ENCODE measurements at regions not wholly inside any gene's neighbourhood (a gene's known extent, or its start where the extent isn't known, plus 50 kb on each side); places are given as distances from the start of the nearest gene placed in this dataset.

GRCh38 chr21:27569091-27569490 is 602.2 kb upstream of the ADAMTS5 start:
- Histone ChIP-seq H3K36me3 (no peaks in the 10 kb centered on the region), H3K4me3 (no peak overlapping the region), H3K27ac (no peak overlapping the region), H3K9me3 (no peaks in the 10 kb centered on the region), H3K27me3 (no peaks in the 10 kb centered on the region), H3K4me1 (peaks cover 17% of the 10 kb centered on the region)
- DNase-seq (ENCODE audit: low spot score in 2 of 2): no peak
- 94% methylated on average over 2 of the region's 2 CpGs for WGBS
- no peak for TF ChIP-seq POLR2AphosphoS5 (IDR thresholded peaks at IDR 0.05)
- no peak for TF ChIP-seq EP300 (IDR thresholded peaks at IDR 0.05)

- H3K4me1 ChIP-seq: peaks cover 17% of the 10 kb centered on the region
- TF ChIP-seq CTCF (IDR thresholded peaks at IDR 0.05): no peak
- no peak for TF ChIP-seq EP300 (IDR thresholded peaks at IDR 0.05)
- TF ChIP-seq POLR2A (IDR thresholded peaks at IDR 0.05): no peak
- no peak for TF ChIP-seq POLR2AphosphoS5 (IDR thresholded peaks at IDR 0.05)
- no peak overlapping the region for H3K27ac ChIP-seq
- H3K36me3 ChIP-seq: no peaks in the 10 kb centered on the region
- no peak overlapping the region for H3K4me3 ChIP-seq
- H3K27me3 ChIP-seq: no peaks in the 10 kb centered on the region
- 92% methylated on average over 1 of the region's 1 CpG for WGBS
- no peak for DNase-seq (ENCODE audit: low spot score in 2 of 2)
- H3K9me3 ChIP-seq: no peaks in the 10 kb centered on the region
Observed at GRCh38 chr21:27567381-27567780, 600.5 kb upstream of the ADAMTS5 start.

DNA sequence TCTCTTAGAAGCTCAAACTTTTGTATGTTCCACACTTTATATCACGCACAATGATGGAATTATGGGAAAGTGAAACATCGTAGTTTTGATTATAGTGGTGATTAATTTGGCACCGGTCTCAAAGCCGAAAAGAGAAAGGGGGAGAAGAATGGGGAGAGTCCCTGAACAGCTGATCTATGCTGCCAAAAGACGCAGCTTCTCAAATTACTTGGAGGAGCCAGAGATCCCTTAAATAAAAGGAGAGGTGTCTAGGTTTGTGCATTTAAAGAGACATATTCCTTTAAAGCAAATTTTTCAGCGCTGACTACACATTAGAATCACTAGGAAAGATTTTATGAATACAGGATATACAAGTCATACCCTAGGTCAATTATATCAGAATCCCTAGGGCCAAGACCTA is 599.6 kb upstream of the ADAMTS5 start:
- Histone ChIP-seq H3K27ac (no peak overlapping the region), H3K4me1 (peaks cover 17% of the 10 kb centered on the region), H3K9me3 (no peaks in the 10 kb centered on the region), H3K36me3 (no peaks in the 10 kb centered on the region), H3K27me3 (no peaks in the 10 kb centered on the region), H3K4me3 (no peak overlapping the region)
- no peak for TF ChIP-seq POLR2A (IDR thresholded peaks at IDR 0.05)
- TF ChIP-seq EP300 (IDR thresholded peaks at IDR 0.05): no peak
- no peak for TF ChIP-seq POLR2AphosphoS5 (IDR thresholded peaks at IDR 0.05)
- no peak for TF ChIP-seq CTCF (IDR thresholded peaks at IDR 0.05)
- 64% methylated on average over 6 of the region's 6 CpGs for WGBS
- no peak for DNase-seq (ENCODE audit: low spot score in 2 of 2)

- H3K4me1 ChIP-seq: peaks cover 9% of the 10 kb centered on the region
- H3K36me3 ChIP-seq: no peaks in the 10 kb centered on the region
- no peaks in the 10 kb centered on the region for H3K27me3 ChIP-seq
- H3K9me3 ChIP-seq: no peaks in the 10 kb centered on the region
- 98% methylated on average over 1 of the region's 1 CpG for WGBS
- no peak for TF ChIP-seq CTCF (IDR thresholded peaks at IDR 0.05)
- TF ChIP-seq EP300 (IDR thresholded peaks at IDR 0.05): no peak
- no peak for TF ChIP-seq POLR2A (IDR thresholded peaks at IDR 0.05)
- no peak for TF ChIP-seq POLR2AphosphoS5 (IDR thresholded peaks at IDR 0.05)
- H3K4me3 ChIP-seq: no peak overlapping the region
- H3K27ac ChIP-seq: no peak overlapping the region
- DNase-seq (ENCODE audit: low spot score in 2 of 2): no peak
Observed at GRCh38 chr21:27565364-27565763, 598.5 kb upstream of the ADAMTS5 start.

DNA sequence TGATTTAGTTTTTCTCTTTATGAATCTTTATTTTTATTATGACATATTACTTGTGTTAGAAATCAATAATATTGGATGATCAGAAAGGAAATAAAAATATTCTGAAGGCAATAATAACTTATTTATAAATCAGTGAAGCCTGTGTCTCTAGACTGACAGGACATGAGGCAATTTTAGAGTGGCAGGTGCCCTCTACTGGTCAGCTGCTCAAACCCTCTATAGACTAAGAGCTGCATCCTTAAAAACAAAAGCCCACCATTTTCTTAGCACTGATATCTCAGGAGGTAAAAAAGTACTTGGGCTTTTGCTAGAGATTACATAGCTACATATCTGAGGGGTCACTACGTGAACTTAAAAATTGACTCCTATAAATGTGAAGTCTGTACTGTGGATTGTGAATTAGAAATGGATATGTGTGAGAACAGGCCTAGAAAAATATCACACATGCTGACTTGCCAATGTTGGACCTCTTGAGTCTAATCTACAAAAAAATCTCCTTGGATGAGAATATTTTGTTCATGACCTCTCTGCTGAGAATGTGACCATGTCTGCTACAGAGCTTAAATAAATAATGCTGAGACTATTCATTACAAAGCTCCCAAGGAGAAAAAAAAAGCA is 597.9 kb upstream of the ADAMTS5 start:
- Histone ChIP-seq H3K4me1 (peaks cover 3% of the 10 kb centered on the region), H3K36me3 (no peaks in the 10 kb centered on the region), H3K27ac (no peak overlapping the region), H3K9me3 (no peaks in the 10 kb centered on the region), H3K4me3 (no peak overlapping the region), H3K27me3 (no peaks in the 10 kb centered on the region)
- 71% methylated on average over 1 of the region's 1 CpG for WGBS
- TF ChIP-seq EP300 (IDR thresholded peaks at IDR 0.05) (no peak), CTCF (IDR thresholded peaks at IDR 0.05) (peak; percentile 21 to 48)
- DNase-seq (ENCODE audit: low spot score in 2 of 2): no peak

- Histone ChIP-seq H3K36me3 (no peaks in the 10 kb centered on the region), H3K27me3 (no peaks in the 10 kb centered on the region), H3K27ac (no peak overlapping the region), H3K9me3 (no peaks in the 10 kb centered on the region), H3K4me1 (no peaks in the 10 kb centered on the region), H3K4me3 (no peak overlapping the region)
- no peak for DNase-seq (ENCODE audit: low spot score in 2 of 2)
- no peak for TF ChIP-seq CTCF (IDR thresholded peaks at IDR 0.05)
- no peak for TF ChIP-seq POLR2AphosphoS5 (IDR thresholded peaks at IDR 0.05)
- TF ChIP-seq EP300 (IDR thresholded peaks at IDR 0.05): no peak
- 88% methylated on average over 6 of the region's 6 CpGs for WGBS
Observed at GRCh38 chr21:27562303-27562702, 595.4 kb upstream of the ADAMTS5 start.

Measured in suprapubic skin (tissue), 4 donors.